ENCODE measurements at regions not wholly inside any gene's neighbourhood (a gene's known extent, or its start where the extent isn't known, plus 50 kb on each side); places are given as distances from the start of the nearest gene placed in this dataset.
"Not testable (repeated sequence)": the region's sequence is repeated elsewhere in the genome, so short reads cannot be mapped to it uniquely, and the experiment has no call there.

DNA sequence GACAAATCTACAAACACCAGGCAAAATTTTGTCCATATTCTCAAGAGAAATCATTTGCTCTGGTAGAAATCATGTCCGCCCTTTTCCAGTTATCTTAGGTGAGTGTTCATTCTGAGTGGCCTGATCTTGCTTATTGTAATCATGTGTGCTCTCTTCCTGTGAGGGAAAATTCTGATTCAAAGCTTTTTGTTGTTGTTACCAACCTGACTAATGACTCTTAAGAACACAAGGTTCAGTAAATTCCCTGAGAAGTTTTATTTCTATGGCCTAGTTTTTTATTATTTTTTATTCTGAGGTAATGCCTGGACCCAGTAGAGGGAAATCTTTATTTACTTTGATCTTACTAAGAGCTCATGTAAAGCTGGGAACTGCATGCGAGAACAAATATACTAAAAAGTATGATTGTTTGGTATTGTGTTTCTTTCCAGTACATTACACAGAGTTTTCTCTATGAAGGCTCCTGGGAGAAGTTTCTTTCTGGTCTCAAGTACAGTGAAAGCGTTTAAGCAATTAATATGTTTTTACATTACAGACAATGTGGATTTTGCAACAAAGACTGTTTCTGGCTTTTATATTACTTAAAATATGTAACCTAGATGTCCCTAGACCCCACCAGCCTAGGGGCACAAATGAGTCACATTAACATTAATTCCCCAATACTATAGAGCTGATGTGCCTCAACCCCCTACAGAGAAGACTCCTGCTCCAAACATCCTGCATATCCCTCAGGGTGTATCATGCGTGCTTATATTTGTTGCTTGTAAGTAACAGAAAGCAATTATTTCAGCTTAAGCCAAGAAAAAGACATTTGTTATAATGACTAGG, 138.1 kb downstream of the TMEM167A start:
- Mint-ChIP-seq H3K27me3 (ENCODE audit: low read depth) (no peaks in the 10 kb centered on the region), H3K36me3 (ENCODE audit: low read depth) (no peaks in the 10 kb centered on the region), H3K4me1 (ENCODE audit: low read depth) (no peaks in the 10 kb centered on the region), H3K4me3 (ENCODE audit: low read depth) (no peak overlapping the region), H3K27ac (no peak overlapping the region), H3K9me3 (no peaks in the 10 kb centered on the region)
- intact Hi-C loops (cut with micrococcal nuclease): no loop called here
- DNase-seq (ENCODE audit: low spot score): no peak

DNA sequence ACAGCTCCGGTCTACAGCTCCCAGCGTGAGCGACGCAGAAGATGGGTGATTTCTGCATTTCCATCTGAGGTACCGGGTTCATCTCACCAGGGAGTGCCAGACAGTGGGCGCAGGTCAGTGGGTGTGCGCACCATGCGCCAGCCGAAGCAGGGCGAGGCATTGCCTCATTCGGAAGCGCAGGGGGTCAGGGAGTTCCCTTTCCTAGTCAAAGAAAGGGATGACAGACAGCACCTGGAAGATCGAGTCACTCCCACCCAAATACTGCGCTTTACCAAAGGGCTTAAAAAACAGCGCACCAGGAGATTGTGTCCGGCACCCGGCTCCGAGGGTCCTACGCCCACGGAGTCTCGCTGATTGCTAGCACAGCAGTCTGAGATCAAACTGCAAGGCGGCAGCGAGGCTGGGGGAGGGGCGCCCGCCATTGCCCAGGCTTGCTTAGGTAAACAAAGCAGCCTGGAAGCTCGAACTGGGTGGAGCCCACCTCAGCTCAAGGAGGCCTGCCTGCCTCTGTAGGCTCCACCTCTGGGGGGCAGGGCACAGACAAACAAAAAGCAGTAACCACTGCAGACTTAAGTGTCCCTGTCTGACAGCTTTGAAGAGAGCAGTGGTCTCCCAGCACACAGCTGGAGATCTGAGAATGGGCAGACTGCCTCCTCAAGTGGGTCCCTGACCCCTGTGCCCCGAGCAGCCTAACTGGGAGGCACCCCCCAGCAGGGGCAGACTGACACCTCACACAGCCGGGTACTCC, 144.5 kb downstream of the TMEM167A start:
- H3K36me3 Mint-ChIP-seq (ENCODE audit: low read depth); H3K27me3 Mint-ChIP-seq (ENCODE audit: low read depth); H3K27ac Mint-ChIP-seq; H3K4me1 Mint-ChIP-seq (ENCODE audit: low read depth); intact Hi-C loops (cut with micrococcal nuclease); DNase-seq (ENCODE audit: low spot score); H3K9me3 Mint-ChIP-seq; H3K4me3 Mint-ChIP-seq (ENCODE audit: low read depth): not testable (repeated sequence)

- Mint-ChIP-seq H3K36me3 (ENCODE audit: low read depth) (no peaks in the 10 kb centered on the region), H3K4me3 (ENCODE audit: low read depth) (no peak overlapping the region), H3K9me3 (peaks cover 4% of the 10 kb centered on the region), H3K4me1 (ENCODE audit: low read depth) (no peaks in the 10 kb centered on the region), H3K27me3 (ENCODE audit: low read depth) (no peaks in the 10 kb centered on the region), H3K27ac (no peak overlapping the region)
- no peak for DNase-seq (ENCODE audit: low spot score)
- intact Hi-C loops (cut with micrococcal nuclease): no loop called here
These were observed 146.1 kb downstream of the TMEM167A start for GRCh38 chr5:82931110-82931509.

GRCh38 chr5:82925061-82925411, 152.2 kb downstream of the TMEM167A start:
- H3K27ac Mint-ChIP-seq: no peak overlapping the region
- no peak overlapping the region for H3K4me3 Mint-ChIP-seq (ENCODE audit: low read depth)
- H3K4me1 Mint-ChIP-seq (ENCODE audit: low read depth): no peaks in the 10 kb centered on the region
- intact Hi-C loops (cut with micrococcal nuclease): no loop called here
- no peaks in the 10 kb centered on the region for H3K27me3 Mint-ChIP-seq (ENCODE audit: low read depth)
- no peak for DNase-seq (ENCODE audit: low spot score)
- no peaks in the 10 kb centered on the region for H3K36me3 Mint-ChIP-seq (ENCODE audit: low read depth)
- no peaks in the 10 kb centered on the region for H3K9me3 Mint-ChIP-seq

DNA sequence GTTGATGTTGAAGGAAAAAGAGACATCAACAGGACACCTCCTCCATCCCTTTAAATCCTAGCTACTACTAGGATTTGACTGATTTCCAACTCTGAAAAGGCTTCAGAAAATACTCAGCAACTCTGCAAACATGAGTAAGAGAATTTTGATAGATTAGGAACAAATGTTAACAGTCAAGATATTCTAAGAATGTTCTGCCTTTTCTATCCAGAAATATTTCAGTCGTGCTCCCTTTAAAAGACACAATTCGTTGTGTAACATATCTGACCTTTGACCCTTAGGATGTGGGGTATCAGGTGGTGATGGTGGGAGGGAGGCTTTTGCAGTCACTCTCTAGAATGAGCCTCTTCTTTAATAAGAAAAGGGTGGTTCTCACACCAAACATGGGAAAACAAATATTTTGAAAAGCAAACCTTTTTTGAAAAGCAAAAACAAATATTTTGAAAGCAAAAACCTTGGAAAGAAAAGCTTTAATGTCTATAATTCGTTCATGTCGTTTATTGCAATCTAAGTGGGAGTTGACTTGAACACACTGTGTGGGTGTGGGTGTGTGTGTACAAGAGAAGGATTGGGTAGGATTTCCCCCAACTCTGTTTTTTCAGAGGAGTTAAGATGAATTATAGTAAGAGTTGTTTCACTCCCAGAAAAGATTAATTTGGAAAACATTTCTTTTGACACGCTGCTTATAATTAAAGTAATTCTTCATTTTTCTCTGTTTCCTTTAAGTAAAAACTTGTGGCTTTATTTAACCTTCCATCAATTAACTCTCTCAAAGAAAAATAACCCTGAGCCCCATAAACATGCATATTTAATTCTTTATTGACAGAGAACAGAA, 152.8 kb downstream of the TMEM167A start:
- DNase-seq (ENCODE audit: low spot score): no peak
- Mint-ChIP-seq H3K4me1 (ENCODE audit: low read depth) (no peaks in the 10 kb centered on the region), H3K9me3 (no peaks in the 10 kb centered on the region), H3K27me3 (ENCODE audit: low read depth) (no peaks in the 10 kb centered on the region), H3K27ac (no peak overlapping the region), H3K36me3 (ENCODE audit: low read depth) (no peaks in the 10 kb centered on the region), H3K4me3 (ENCODE audit: low read depth) (no peak overlapping the region)
- intact Hi-C loops (cut with micrococcal nuclease): no loop called here

GRCh38 chr5:82922086-82922734, 155.0 kb downstream of the TMEM167A start:
- intact Hi-C loops (cut with micrococcal nuclease): no loop called here
- Mint-ChIP-seq H3K27ac (no peak overlapping the region), H3K27me3 (ENCODE audit: low read depth) (no peaks in the 10 kb centered on the region), H3K4me3 (ENCODE audit: low read depth) (no peak overlapping the region), H3K4me1 (ENCODE audit: low read depth) (no peaks in the 10 kb centered on the region), H3K9me3 (no peaks in the 10 kb centered on the region), H3K36me3 (ENCODE audit: low read depth) (no peaks in the 10 kb centered on the region)
- DNase-seq (ENCODE audit: low spot score): no peak

GRCh38 chr5:82918311-82919031, 158.7 kb downstream of the TMEM167A start:
- no peak overlapping the region for H3K27ac Mint-ChIP-seq
- intact Hi-C loops (cut with micrococcal nuclease): no loop called here
- DNase-seq (ENCODE audit: low spot score): no peak
- H3K9me3 Mint-ChIP-seq: peaks cover 20% of the 10 kb centered on the region
- H3K4me3 Mint-ChIP-seq (ENCODE audit: low read depth): no peak overlapping the region
- no peaks in the 10 kb centered on the region for H3K4me1 Mint-ChIP-seq (ENCODE audit: low read depth)
- H3K36me3 Mint-ChIP-seq (ENCODE audit: low read depth): no peaks in the 10 kb centered on the region
- no peaks in the 10 kb centered on the region for H3K27me3 Mint-ChIP-seq (ENCODE audit: low read depth)

DNA sequence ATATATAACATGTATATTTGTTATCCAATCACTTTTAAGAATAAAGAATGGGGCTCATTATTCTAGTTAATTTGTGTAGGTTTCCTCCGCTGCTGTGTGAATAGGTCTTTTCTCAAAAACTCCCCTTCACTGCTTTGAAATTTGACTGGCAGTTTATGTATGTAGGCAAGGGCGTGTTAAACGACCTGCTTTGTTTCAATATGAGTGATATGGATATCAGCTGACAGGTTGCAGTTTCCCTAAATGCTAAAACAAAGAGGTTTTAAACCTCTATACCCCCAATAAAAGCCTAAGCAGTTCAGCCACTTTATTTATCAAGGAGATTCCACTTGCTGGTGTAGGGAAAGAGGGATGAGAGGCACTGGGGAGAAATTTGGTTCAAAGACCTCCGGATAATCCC, 159.6 kb downstream of the TMEM167A start:
- intact Hi-C loops (cut with micrococcal nuclease): no loop called here
- H3K27me3 Mint-ChIP-seq (ENCODE audit: low read depth): no peaks in the 10 kb centered on the region
- no peak overlapping the region for H3K4me3 Mint-ChIP-seq (ENCODE audit: low read depth)
- no peaks in the 10 kb centered on the region for H3K36me3 Mint-ChIP-seq (ENCODE audit: low read depth)
- H3K4me1 Mint-ChIP-seq (ENCODE audit: low read depth): peaks cover under 1% of the 10 kb centered on the region
- H3K27ac Mint-ChIP-seq: no peak overlapping the region
- no peak for DNase-seq (ENCODE audit: low spot score)
- H3K9me3 Mint-ChIP-seq: peaks cover 20% of the 10 kb centered on the region

DNA sequence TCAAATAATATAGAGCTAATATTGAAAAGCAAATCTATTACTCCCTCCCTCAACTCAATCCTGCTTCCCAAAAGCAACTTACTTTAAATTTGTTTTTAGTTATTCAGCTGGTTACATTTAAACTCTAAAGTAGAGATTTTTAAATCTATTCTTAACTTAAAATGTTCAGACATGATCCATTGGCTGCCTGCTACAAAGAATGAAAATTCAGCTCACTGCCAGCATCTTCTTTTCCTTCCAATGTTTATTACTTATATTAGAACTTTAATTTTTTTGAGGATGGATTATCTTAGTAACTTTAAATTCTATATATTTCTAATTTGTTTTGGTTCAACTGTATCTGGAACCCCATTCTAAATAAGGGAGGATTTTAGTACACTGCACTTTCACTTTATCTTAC, 163.2 kb downstream of the TMEM167A start:
- no peaks in the 10 kb centered on the region for H3K36me3 Mint-ChIP-seq (ENCODE audit: low read depth)
- no peaks in the 10 kb centered on the region for H3K27me3 Mint-ChIP-seq (ENCODE audit: low read depth)
- no peak overlapping the region for H3K27ac Mint-ChIP-seq
- no peak overlapping the region for H3K4me3 Mint-ChIP-seq (ENCODE audit: low read depth)
- DNase-seq (ENCODE audit: low spot score): no peak
- peaks cover 7% of the 10 kb centered on the region for H3K4me1 Mint-ChIP-seq (ENCODE audit: low read depth)
- intact Hi-C loops (cut with micrococcal nuclease): no loop called here
- peaks cover 20% of the 10 kb centered on the region for H3K9me3 Mint-ChIP-seq

GRCh38 chr5:82912462-82912861, 164.7 kb downstream of the TMEM167A start:
- peaks cover 20% of the 10 kb centered on the region for H3K9me3 Mint-ChIP-seq
- peaks cover 7% of the 10 kb centered on the region for H3K4me1 Mint-ChIP-seq (ENCODE audit: low read depth)
- intact Hi-C loops (cut with micrococcal nuclease): no loop called here
- no peak for DNase-seq (ENCODE audit: low spot score)
- H3K27ac Mint-ChIP-seq: no peak overlapping the region
- H3K36me3 Mint-ChIP-seq (ENCODE audit: low read depth): no peaks in the 10 kb centered on the region
- H3K27me3 Mint-ChIP-seq (ENCODE audit: low read depth): no peaks in the 10 kb centered on the region
- H3K4me3 Mint-ChIP-seq (ENCODE audit: low read depth): no peak overlapping the region

DNA sequence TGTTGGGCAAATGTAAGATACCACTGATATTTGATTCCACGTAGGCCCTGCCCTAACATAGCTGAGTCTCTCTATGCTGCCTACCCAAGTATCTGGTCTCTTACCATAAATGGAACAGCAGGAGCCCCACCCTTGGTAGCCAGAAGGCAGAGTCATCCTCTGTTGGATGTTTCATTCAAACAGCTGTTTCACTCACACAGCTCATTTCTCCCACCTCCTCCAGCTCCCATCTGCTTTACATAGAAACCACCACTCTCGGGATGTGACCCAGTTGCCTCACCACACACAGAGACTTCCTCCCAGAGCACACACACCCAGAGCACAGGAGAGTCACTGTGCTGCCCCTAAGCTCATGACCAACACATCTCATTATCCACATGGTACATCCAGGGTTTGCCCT, 165.3 kb downstream of the TMEM167A start:
- no peaks in the 10 kb centered on the region for H3K36me3 Mint-ChIP-seq (ENCODE audit: low read depth)
- H3K4me3 Mint-ChIP-seq (ENCODE audit: low read depth): no peak overlapping the region
- no peaks in the 10 kb centered on the region for H3K27me3 Mint-ChIP-seq (ENCODE audit: low read depth)
- peaks cover 7% of the 10 kb centered on the region for H3K4me1 Mint-ChIP-seq (ENCODE audit: low read depth)
- DNase-seq (ENCODE audit: low spot score): no peak
- intact Hi-C loops (cut with micrococcal nuclease): no loop called here
- H3K9me3 Mint-ChIP-seq: peaks cover 20% of the 10 kb centered on the region
- no peak overlapping the region for H3K27ac Mint-ChIP-seq

DNA sequence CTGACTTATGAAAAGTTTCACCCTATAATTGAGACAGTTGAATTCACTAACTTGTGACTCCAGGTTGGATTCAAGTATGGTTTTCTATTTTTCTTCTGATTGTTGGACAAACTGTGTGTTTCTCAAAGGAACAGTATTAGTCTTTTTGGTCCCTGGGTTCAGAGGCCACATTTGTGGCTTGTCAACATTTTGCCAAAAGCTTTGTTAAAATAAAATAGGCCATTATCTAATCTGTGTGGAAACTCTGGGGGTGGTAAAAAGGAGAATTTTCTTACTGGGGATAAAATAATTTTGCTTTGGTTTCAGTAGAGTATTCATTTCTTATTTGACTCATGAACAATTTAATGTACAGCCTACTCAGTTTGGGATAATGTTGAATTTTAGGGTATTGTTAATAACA, 166.3 kb downstream of the TMEM167A start:
- H3K36me3 Mint-ChIP-seq (ENCODE audit: low read depth): no peaks in the 10 kb centered on the region
- H3K27me3 Mint-ChIP-seq (ENCODE audit: low read depth): peaks cover 2% of the 10 kb centered on the region
- no peak overlapping the region for H3K4me3 Mint-ChIP-seq (ENCODE audit: low read depth)
- intact Hi-C loops (cut with micrococcal nuclease): no loop called here
- no peak overlapping the region for H3K27ac Mint-ChIP-seq
- H3K4me1 Mint-ChIP-seq (ENCODE audit: low read depth): peaks cover 7% of the 10 kb centered on the region
- DNase-seq (ENCODE audit: low spot score): no peak
- H3K9me3 Mint-ChIP-seq: peaks cover 14% of the 10 kb centered on the region
